ENCODE measurements at regions not wholly inside any gene's neighbourhood (a gene's known extent, or its start where the extent isn't known, plus 50 kb on each side); places are given as distances from the start of the nearest gene placed in this dataset.

GRCh38 chr20:37590938-37591490, 63.3 kb upstream of the BLCAP start:
- TF ChIP-seq CTCF (IDR thresholded peaks at IDR 0.05; ENCODE audit: low read depth, low read length, poor library complexity, severe bottlenecking), result no peak
- no peak for TF ChIP-seq EZH2phosphoT487 (IDR thresholded peaks at IDR 0.05; ENCODE audit: borderline replicate concordance, low read length)

Data from DOHH2 (cell line).